Activated gamma-delta T cell (primary cell): ENCODE measurements at regions not wholly inside any gene's neighbourhood (a gene's known extent, or its start where the extent isn't known, plus 50 kb on each side); places are given as distances from the start of the nearest gene placed in this dataset.

ENCODE experiments used
- DNase-seq: peaks from one replicate; lab custom pipeline; 2025; lab: John Stamatoyannopoulos, UW

- DNase-seq = no peak
Observed at GRCh38 chr5:2603272-2603575, 148.3 kb downstream of the IRX2 start.

GRCh38 chr5:2602451-2603271 is 148.8 kb downstream of the IRX2 start:
- no peak for DNase-seq

- DNase-seq = no peak
Observed at GRCh38 chr5:2598503-2598902, 153.0 kb downstream of the IRX2 start.

- no peak for DNase-seq
Observed at GRCh38 chr5:2594701-2595100, 156.8 kb downstream of the IRX2 start.

- DNase-seq = no peak
Observed at GRCh38 chr5:2592766-2593165, 158.7 kb downstream of the IRX2 start.

GRCh38 chr5:2591777-2592453 is 159.6 kb downstream of the IRX2 start:
- DNase-seq = no peak

GRCh38 chr5:2588850-2589501 is 162.5 kb downstream of the IRX2 start:
- no peak for DNase-seq

GRCh38 chr5:2587189-2588031 is 164.1 kb downstream of the IRX2 start:
- DNase-seq = no peak

GRCh38 chr5:2586016-2586715 is 165.3 kb downstream of the IRX2 start:
- no peak for DNase-seq

- no peak for DNase-seq
Observed at GRCh38 chr5:2584579-2585269, 166.8 kb downstream of the IRX2 start.

GRCh38 chr5:2582507-2582906 is 169.0 kb downstream of the IRX2 start:
- no peak for DNase-seq

- DNase-seq = no peak
Observed at GRCh38 chr5:2582106-2582505, 169.4 kb downstream of the IRX2 start.

GRCh38 chr5:2581418-2581817 is 170.1 kb downstream of the IRX2 start:
- DNase-seq = no peak

GRCh38 chr5:2579126-2579525 is 172.4 kb downstream of the IRX2 start:
- DNase-seq = no peak

- no peak for DNase-seq
Observed at GRCh38 chr5:2577312-2578036, 174.0 kb downstream of the IRX2 start.

GRCh38 chr5:2576823-2577222 is 174.7 kb downstream of the IRX2 start:
- no peak for DNase-seq

GRCh38 chr5:2575871-2576270 is 175.6 kb downstream of the IRX2 start:
- DNase-seq = no peak

GRCh38 chr5:2575292-2575691 is 176.2 kb downstream of the IRX2 start:
- no peak for DNase-seq

- DNase-seq = no peak
Observed at GRCh38 chr5:2574155-2574554, 177.3 kb downstream of the IRX2 start.

- no peak for DNase-seq
Observed at GRCh38 chr5:2570586-2570985, 180.9 kb downstream of the IRX2 start.
